ENCODE measurements at regions not wholly inside any gene's neighbourhood (a gene's known extent, or its start where the extent isn't known, plus 50 kb on each side); places are given as distances from the start of the nearest gene placed in this dataset.
A peak's percentile ranks its signal among the peaks of the same experiment; 100 is the strongest.
"Not testable (repeated sequence)": the region's sequence is repeated elsewhere in the genome, so short reads cannot be mapped to it uniquely, and the experiment has no call there.

GRCh38 chr5:106267256-106267655 lies 1403.5 kb downstream of the EFNA5 start:
- POLR2A ChIA-PET = no interaction called here
- no peak overlapping the region for H3K4me3 ChIP-seq (ENCODE audit: low read depth, low read length)
- TF ChIP-seq, protein P1, sequence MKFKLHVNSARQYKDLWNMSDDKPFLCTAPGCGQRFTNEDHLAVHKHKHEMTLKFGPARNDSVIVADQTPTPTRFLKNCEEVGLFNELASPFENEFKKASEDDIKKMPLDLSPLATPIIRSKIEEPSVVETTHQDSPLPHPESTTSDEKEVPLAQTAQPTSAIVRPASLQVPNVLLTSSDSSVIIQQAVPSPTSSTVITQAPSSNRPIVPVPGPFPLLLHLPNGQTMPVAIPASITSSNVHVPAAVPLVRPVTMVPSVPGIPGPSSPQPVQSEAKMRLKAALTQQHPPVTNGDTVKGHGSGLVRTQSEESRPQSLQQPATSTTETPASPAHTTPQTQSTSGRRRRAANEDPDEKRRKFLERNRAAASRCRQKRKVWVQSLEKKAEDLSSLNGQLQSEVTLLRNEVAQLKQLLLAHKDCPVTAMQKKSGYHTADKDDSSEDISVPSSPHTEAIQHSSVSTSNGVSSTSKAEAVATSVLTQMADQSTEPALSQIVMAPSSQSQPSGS (tag by site-specific recombination; IDR thresholded peaks at IDR 0.05; ENCODE audit: low read depth) = peak; percentile 65; the same call in 1 of the 2 replicates
- TF ChIP-seq, protein P2, sequence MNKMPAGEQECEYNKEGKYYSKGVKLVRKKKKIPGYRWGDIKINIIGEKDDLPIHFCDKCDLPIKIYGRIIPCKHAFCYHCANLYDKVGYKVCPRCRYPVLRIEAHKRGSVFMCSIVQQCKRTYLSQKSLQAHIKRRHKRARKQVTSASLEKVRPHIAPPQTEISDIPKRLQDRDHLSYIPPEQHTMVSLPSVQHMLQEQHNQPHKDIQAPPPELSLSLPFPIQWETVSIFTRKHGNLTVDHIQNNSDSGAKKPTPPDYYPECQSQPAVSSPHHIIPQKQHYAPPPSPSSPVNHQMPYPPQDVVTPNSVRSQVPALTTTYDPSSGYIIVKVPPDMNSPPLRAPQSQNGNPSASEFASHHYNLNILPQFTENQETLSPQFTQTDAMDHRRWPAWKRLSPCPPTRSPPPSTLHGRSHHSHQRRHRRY (tag by site-specific recombination; IDR thresholded peaks at IDR 0.05) = no peak
- CTCF ChIA-PET = no interaction called here
- H3K9me3 ChIP-seq (ENCODE audit: control insufficient read depth, insufficient read depth, low read depth, low read length) = no peaks in the 10 kb centered on the region
- no peaks in the 10 kb centered on the region for H3K36me3 ChIP-seq (ENCODE audit: control insufficient read depth in 2 of 2, insufficient read depth in 1 of 2, low read length in 2 of 2)
- no peak overlapping the region for H3K27ac ChIP-seq (ENCODE audit: extremely low read depth, low read depth, low read length)
- no peaks in the 10 kb centered on the region for H3K4me1 ChIP-seq (ENCODE audit: control insufficient read depth, insufficient read depth, low read length)

GRCh38 chr5:106262395-106262794 lies 1408.3 kb downstream of the EFNA5 start:
- no peak for TF ChIP-seq ZBTB1 (tag by site-specific recombination; IDR thresholded peaks at IDR 0.05)
- no peak for TF ChIP-seq OSR2 (tag by site-specific recombination; IDR thresholded peaks at IDR 0.05)
- TF ChIP-seq ZNF140 (tag by site-specific recombination; IDR thresholded peaks at IDR 0.05) = no peak
- TF ChIP-seq ZNF830 (tag by site-specific recombination; IDR thresholded peaks at IDR 0.05; ENCODE audit: low read depth) = no peak
- TF ChIP-seq ZXDB (tag by site-specific recombination; IDR thresholded peaks at IDR 0.05) = no peak
- no peak for TF ChIP-seq ZBTB21 (tag by site-specific recombination; IDR thresholded peaks at IDR 0.05)
- TF ChIP-seq ZBTB8A (tag by site-specific recombination; IDR thresholded peaks at IDR 0.05) = no peak
- TF ChIP-seq ZNF239 (tag by site-specific recombination; IDR thresholded peaks at IDR 0.05) = no peak
- TF ChIP-seq ZSCAN30 (tag by site-specific recombination; IDR thresholded peaks at IDR 0.05) = no peak
- no peak for TF ChIP-seq HOXC10 (CRISPR knock-in tag; IDR thresholded peaks at IDR 0.05)
- no peak for TF ChIP-seq ZFP41 (tag by site-specific recombination; IDR thresholded peaks at IDR 0.05; ENCODE audit: borderline replicate concordance)
- no peak for TF ChIP-seq REPIN1 (tag by site-specific recombination; IDR thresholded peaks at IDR 0.05; ENCODE audit: low read depth)
- TF ChIP-seq ZNF248 (tag by site-specific recombination; IDR thresholded peaks at IDR 0.05) = no peak
- no peak for TF ChIP-seq ZNF837 (tag by site-specific recombination; IDR thresholded peaks at IDR 0.05)
- TF ChIP-seq ZNF2 (tag by site-specific recombination; IDR thresholded peaks at IDR 0.05) = no peak
- no peak for TF ChIP-seq ZBTB10 (tag by site-specific recombination; IDR thresholded peaks at IDR 0.05)
- TF ChIP-seq, protein P3, sequence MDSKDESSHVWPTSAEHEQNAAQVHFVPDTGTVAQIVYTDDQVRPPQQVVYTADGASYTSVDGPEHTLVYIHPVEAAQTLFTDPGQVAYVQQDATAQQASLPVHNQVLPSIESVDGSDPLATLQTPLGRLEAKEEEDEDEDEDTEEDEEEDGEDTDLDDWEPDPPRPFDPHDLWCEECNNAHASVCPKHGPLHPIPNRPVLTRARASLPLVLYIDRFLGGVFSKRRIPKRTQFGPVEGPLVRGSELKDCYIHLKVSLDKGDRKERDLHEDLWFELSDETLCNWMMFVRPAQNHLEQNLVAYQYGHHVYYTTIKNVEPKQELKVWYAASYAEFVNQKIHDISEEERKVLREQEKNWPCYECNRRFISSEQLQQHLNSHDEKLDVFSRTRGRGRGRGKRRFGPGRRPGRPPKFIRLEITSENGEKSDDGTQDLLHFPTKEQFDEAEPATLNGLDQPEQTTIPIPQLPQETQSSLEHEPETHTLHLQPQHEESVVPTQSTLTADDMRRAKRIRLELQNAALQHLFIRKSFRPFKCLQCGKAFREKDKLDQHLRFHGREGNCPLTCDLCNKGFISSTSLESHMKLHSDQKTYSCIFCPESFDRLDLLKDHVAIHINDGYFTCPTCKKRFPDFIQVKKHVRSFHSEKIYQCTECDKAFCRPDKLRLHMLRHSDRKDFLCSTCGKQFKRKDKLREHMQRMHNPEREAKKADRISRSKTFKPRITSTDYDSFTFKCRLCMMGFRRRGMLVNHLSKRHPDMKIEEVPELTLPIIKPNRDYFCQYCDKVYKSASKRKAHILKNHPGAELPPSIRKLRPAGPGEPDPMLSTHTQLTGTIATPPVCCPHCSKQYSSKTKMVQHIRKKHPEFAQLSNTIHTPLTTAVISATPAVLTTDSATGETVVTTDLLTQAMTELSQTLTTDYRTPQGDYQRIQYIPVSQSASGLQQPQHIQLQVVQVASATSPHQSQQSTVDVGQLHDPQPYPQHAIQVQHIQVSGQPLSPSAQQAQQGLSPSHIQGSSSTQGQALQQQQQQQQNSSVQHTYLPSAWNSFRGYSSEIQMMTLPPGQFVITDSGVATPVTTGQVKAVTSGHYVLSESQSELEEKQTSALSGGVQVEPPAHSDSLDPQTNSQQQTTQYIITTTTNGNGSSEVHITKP (tag by site-specific recombination; IDR thresholded peaks at IDR 0.05) = no peak
- TF ChIP-seq ZNF704 (tag by site-specific recombination; IDR thresholded peaks at IDR 0.05) = no peak
- Histone ChIP-seq H3K9me3 (ENCODE audit: control insufficient read depth, insufficient read depth, low read depth, low read length) (no peaks in the 10 kb centered on the region), H3K27ac (ENCODE audit: extremely low read depth, low read depth, low read length) (no peak overlapping the region), H3K4me1 (ENCODE audit: control insufficient read depth, insufficient read depth, low read length) (no peaks in the 10 kb centered on the region), H3K36me3 (ENCODE audit: control insufficient read depth in 2 of 2, insufficient read depth in 1 of 2, low read length in 2 of 2) (no peaks in the 10 kb centered on the region), H3K4me3 (ENCODE audit: low read depth, low read length) (no peak overlapping the region)
- ChIA-PET POLR2A (no interaction called here), CTCF (interaction anchor here (0.6 kb wide), 1 partner anchor 38 kb away, joined by 4 read pairs; no protein-coding TSS in a partner anchor)

DNA sequence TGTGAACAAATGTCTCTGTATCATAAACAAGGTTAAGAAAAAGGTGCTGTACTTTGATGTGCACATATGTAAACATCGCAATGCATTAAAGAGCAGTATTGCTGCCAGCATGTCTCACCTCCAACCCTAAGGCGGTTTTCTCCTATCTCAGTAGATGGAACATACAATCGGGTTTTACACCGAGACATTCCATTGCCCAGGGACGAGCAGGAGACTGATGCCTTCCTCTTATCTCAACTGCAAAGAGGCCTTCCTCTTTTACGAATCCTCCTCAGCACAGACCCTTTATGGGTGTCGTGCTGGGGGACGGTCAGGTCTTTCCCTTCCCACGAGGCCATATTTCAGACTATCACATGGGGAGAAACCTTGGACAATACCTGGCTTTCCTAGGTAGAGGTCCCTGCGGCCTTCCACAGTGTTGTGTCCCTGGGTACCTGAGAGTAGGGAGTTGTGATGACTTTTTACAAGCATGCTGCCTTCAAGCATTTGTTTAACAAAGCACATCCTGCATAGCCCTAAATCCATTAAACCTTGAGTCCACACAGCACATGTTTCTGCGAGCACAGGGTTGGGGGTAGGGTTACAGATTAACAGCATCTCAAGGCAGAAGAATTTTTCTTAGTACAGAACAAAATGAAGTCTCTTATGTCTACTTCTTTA lies 1411.2 kb downstream of the EFNA5 start:
- H3K36me3 ChIP-seq (ENCODE audit: control insufficient read depth in 2 of 2, insufficient read depth in 1 of 2, low read length in 2 of 2); POLR2A ChIA-PET; H3K4me3 ChIP-seq (ENCODE audit: low read depth, low read length); H3K4me1 ChIP-seq (ENCODE audit: control insufficient read depth, insufficient read depth, low read length); H3K27ac ChIP-seq (ENCODE audit: extremely low read depth, low read depth, low read length); H3K9me3 ChIP-seq (ENCODE audit: control insufficient read depth, insufficient read depth, low read depth, low read length): not testable (repeated sequence)
- CTCF ChIA-PET = interaction anchor here (1.5 kb wide), 1 partner anchor 9 kb away, joined by 4 read pairs; no protein-coding TSS in a partner anchor

All from HEK293 (cell line).